Astrocyte of the hippocampus (primary cell): ENCODE measurements at regions not wholly inside any gene's neighbourhood (a gene's known extent, or its start where the extent isn't known, plus 50 kb on each side); places are given as distances from the start of the nearest gene placed in this dataset.
A peak's percentile ranks its signal among the peaks of the same experiment; 100 is the strongest.
"Not testable (repeated sequence)": the region's sequence is repeated elsewhere in the genome, so short reads cannot be mapped to it uniquely, and the experiment has no call there.

Source experiments
- DNase-seq: peaks from one replicate; pipeline ENCODE4 v3.0.0; 2011; ENCODE audit warnings: low read depth, low spot score

DNA sequence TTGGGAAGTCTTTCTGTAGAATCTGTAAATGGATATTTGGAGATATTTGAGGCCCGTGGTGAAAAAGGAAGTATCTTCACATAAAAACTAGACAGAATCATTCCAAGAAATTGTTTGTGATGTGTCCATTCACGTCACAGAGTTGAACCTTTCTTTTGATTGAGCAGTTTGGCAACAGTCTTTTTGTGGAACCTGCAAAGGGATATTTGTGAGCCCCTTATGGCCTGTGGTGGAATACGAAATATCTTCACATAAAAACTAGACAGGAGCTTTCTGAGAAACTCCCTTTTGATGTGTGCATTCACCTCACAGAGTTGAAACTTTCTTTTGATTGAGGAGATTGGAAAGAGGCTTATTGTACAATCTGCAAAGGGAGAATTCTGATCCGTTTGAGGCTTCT lies 2980.4 kb downstream of the TUBA3C start:
- DNase-seq = not testable (repeated sequence)

GRCh38 chr13:16160609-16161008 lies 3021.0 kb downstream of the TUBA3C start:
- DNase-seq = not testable (repeated sequence)

- DNase-seq = not testable (repeated sequence)
Observed at GRCh38 chr13:16158958-16159357, 3022.7 kb downstream of the TUBA3C start.

DNA sequence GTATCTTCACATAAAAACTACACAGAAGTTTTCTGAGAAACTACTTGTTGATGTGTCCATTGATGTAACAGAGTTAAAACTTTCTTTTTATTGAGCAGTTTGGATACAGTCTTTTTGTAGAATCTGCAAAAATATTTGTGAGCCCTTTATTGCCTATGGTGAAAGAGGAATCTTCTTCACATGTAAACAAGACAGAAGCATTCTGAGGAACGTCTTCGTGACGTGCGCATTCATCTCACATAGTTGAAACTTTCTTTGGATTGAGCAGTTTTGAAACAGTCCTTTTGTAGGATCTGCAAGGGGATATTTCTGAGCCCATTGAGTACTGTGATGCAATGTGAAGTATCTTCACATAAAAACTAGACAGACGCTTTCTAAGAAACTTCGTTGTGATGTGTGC lies 3023.6 kb downstream of the TUBA3C start:
- DNase-seq = not testable (repeated sequence)

GRCh38 chr13:16152849-16153248 lies 3028.8 kb downstream of the TUBA3C start:
- DNase-seq = not testable (repeated sequence)

DNA sequence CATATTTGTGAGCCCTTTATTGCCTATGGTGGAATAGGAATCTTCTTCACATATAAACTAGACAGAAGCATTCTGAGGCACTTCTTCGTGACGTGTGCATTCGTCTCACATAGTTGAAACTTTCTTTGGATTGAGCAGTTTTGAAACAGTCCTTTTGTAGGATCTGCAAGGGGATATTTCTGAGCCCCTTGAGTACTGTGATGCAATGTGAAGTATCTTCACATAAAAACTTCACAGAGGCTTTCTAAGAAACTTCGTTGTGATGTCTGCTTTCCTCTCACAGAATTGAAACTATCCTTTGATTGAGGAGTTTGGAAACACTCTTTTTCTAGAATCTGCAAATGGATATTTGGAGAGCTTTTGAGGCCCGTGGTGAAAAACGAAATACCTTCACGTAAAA lies 3030.3 kb downstream of the TUBA3C start:
- DNase-seq = not testable (repeated sequence)

- not testable (repeated sequence) for DNase-seq
Observed at GRCh38 chr13:16149415-16149814, 3032.2 kb downstream of the TUBA3C start.

DNA sequence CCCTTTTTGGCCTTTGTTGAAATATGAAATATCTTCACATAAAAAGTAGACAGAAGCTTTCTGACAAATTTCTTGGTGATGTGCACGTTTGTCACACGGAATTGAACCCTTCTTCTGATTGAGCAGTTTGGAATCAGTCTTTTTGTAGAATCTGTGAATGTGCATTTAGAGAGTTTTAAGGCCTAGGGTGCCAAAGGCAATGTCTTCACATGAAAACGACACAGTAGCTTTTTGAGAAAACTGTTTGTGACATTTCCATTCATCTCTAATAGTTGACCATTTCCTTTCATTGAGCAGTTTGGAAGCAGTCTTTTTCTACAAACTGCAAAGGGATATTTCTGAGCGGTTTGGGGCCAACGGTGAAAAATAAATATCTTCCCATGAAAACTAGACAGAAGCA lies 3036.0 kb downstream of the TUBA3C start:
- DNase-seq = not testable (repeated sequence)

GRCh38 chr13:16141361-16141760 lies 3040.3 kb downstream of the TUBA3C start:
- not testable (repeated sequence) for DNase-seq

DNA sequence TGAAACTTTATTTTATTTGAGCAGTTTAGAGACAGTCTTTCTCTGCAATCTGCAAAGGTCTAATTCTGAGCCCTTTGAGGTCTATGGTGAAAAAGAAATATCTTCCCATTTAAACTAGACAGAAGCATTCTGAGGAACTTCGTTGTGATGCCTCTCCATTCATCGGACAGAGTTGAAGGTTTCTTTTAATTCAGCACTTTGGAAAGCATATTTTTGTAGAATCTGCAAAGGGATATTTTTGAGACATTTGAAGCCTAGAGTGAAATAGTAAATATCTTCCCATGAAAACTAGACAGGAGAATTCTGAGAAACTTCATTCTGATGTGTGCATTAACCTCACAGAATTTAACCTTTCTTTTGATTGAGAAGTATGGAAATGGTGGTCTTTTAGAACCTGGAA lies 3044.8 kb downstream of the TUBA3C start:
- DNase-seq = not testable (repeated sequence)

- not testable (repeated sequence) for DNase-seq
Observed at GRCh38 chr13:16128675-16129074, 3052.9 kb downstream of the TUBA3C start.

DNA sequence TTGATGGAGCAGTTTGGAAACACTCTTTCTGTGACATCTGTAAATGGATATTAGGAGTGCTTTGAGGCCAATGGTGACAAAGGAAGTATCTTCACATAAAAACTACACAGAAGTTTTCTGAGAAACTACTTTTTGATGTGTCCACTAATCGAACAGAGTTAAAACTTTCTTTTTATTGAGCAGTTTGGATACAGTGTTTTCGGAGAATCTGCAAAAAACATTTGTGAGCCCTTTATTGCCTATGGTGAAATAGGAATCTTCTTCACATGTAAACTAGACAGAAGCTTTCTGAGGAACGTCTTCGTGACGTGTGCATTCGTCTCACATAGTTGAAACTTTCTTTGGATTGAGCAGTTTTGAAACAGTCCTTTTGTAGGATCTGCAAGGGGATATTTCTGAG lies 3068.2 kb downstream of the TUBA3C start:
- DNase-seq = peak; percentile 2
